IMR-90 (cell line): ENCODE measurements at regions not wholly inside any gene's neighbourhood (a gene's known extent, or its start where the extent isn't known, plus 50 kb on each side); places are given as distances from the start of the nearest gene placed in this dataset.

Experiments used
- ATAC-seq: fragments of 200-7000 bp; cut with Tn5 transposase; 2 replicates; pipeline ENCODE4 v1.9.1; 2020; ENCODE audit warnings: low read depth, mild to moderate bottlenecking, moderate library complexity
- BruUV-seq: library from RNA; stranded (reverse); fragments of 400-500 nt; replicated peaks from 2 replicates; lab custom pipeline; 2021; lab: Mats Ljungman, UMichigan
- CTCF ChIA-PET: fragments of 300-600 bp; formaldehyde crosslinking; extraction: SDS; loops from one replicate; lab custom pipeline; 2021; ENCODE audit warnings: antibody characterized with exemption; lab: Yijun Ruan, JAX
- POLR2A ChIA-PET: fragments of 300-600 bp; sonication (Branson Sonifier 250); formaldehyde crosslinking; loops from one replicate; lab custom pipeline; 2022; ENCODE audit warnings: antibody characterized with exemption; ENCODE audit not compliant: unreplicated experiment; lab: Charles Lee
- DNase-seq: peaks from one replicate; pipeline ENCODE4 v3.0.0; 2013
- H2AFZ ChIP-seq: replicated peaks from 2 replicates; pipeline ENCODE3; 2013; ENCODE audit warnings: low read length, mild to moderate bottlenecking; ENCODE audit not compliant: poor library complexity
- H2AK5ac ChIP-seq: 2 replicates; pipeline ENCODE4 v1.6.1; 2013; ENCODE audit warnings: low read depth, low read length, inconsistent platforms
- H2AK9ac ChIP-seq: replicated peaks from 2 replicates; pipeline ENCODE3; 2013; ENCODE audit warnings: mild to moderate bottlenecking, low read depth, low read length, moderate library complexity; ENCODE audit not compliant: poor library complexity
- H2BK120ac ChIP-seq: 2 replicates; pipeline ENCODE4 v1.6.1; 2013; ENCODE audit warnings: low read depth, low read length, inconsistent platforms
- H2BK15ac ChIP-seq: 3 replicates; pipeline ENCODE4 v1.6.1; 2013; ENCODE audit warnings: low read depth, low read length, inconsistent platforms
- H2BK20ac ChIP-seq: 2 replicates; pipeline ENCODE4 v1.6.1; 2013; ENCODE audit warnings: low read depth, mild to moderate bottlenecking, inconsistent platforms, low read length, moderate library complexity
- H2BK5ac ChIP-seq: 2 replicates; pipeline ENCODE4 v1.6.1; 2013; ENCODE audit warnings: mild to moderate bottlenecking, low read depth, low read length, inconsistent platforms; ENCODE audit not compliant: poor library complexity, severe bottlenecking
- H3K14ac ChIP-seq: replicated peaks from 2 replicates; pipeline ENCODE4 v1.6.1; 2013; ENCODE audit warnings: low read depth, low read length, inconsistent platforms
- H3K18ac ChIP-seq: 2 replicates; pipeline ENCODE4 v1.6.1; 2013; ENCODE audit warnings: low read depth, low read length, control low read depth
- H3K23ac ChIP-seq: 2 replicates; pipeline ENCODE4 v1.6.1; 2013; ENCODE audit warnings: low read depth, low read length, inconsistent platforms
- H3K27ac ChIP-seq: 2 replicates; pipeline ENCODE4 v1.5.1; 2013; ENCODE audit warnings: mild to moderate bottlenecking, control low read depth, low read length; ENCODE audit not compliant: insufficient read depth
- H3K27me3 ChIP-seq: 2 replicates; pipeline ENCODE4 v1.6.1; 2013; ENCODE audit warnings: low read length; ENCODE audit not compliant: control insufficient read depth, insufficient read depth
- H3K36me3 ChIP-seq: 2 replicates; pipeline ENCODE4 v1.6.1; 2013; ENCODE audit warnings: low read length, mixed read lengths; ENCODE audit not compliant: control insufficient read depth, insufficient read depth
- H3K4ac ChIP-seq: 2 replicates; pipeline ENCODE4 v1.6.1; 2013; ENCODE audit warnings: low read depth, low read length, inconsistent platforms
- H3K4me1 ChIP-seq: 2 replicates; pipeline ENCODE4 v1.6.1; 2013; ENCODE audit warnings: low read length, mixed read lengths; ENCODE audit not compliant: control insufficient read depth, insufficient read depth
- H3K4me2 ChIP-seq: 2 replicates; pipeline ENCODE4 v1.6.1; 2013; ENCODE audit warnings: low read depth, mild to moderate bottlenecking, control low read depth, low read length, moderate library complexity
- H3K4me3 ChIP-seq: 2 replicates; pipeline ENCODE4 v1.5.1; 2013; ENCODE audit warnings: low read depth, mild to moderate bottlenecking, control low read depth, low read length, moderate library complexity; ENCODE audit not compliant: insufficient read depth
- H3K56ac ChIP-seq: 2 replicates; pipeline ENCODE4 v1.6.1; 2013; ENCODE audit warnings: low read length, inconsistent platforms; ENCODE audit not compliant: insufficient read depth; ENCODE audit errors: extremely low read depth
- H3K79me1 ChIP-seq, 2 experiments: 2 replicates each; pipeline ENCODE4 v1.6.1; 2013; ENCODE audit warnings: low read length in 2 of 2, inconsistent platforms in 1 of 2, low read depth in 1 of 2
- H3K9ac ChIP-seq: 2 replicates; pipeline ENCODE4 v1.6.1; 2013; ENCODE audit warnings: low read depth, low read length, control low read depth
- H3K9me1 ChIP-seq: 2 replicates; pipeline ENCODE4 v1.6.1; 2013; ENCODE audit warnings: low read length, inconsistent platforms; ENCODE audit not compliant: insufficient read depth
- H3K9me3 ChIP-seq: 2 replicates; pipeline ENCODE4 v1.6.1; 2013; ENCODE audit warnings: low read length; ENCODE audit not compliant: control insufficient read depth, insufficient read depth
- H4K20me1 ChIP-seq: 2 replicates; pipeline ENCODE4 v1.6.1; 2013; ENCODE audit warnings: low read length, inconsistent platforms; ENCODE audit not compliant: insufficient read depth
- H4K5ac ChIP-seq: 2 replicates; pipeline ENCODE4 v1.6.1; 2013; ENCODE audit warnings: mild to moderate bottlenecking, low read depth, low read length, control low read depth
- H4K8ac ChIP-seq, 2 experiments: 2 replicates each; pipeline ENCODE4 v1.6.1; 2013; ENCODE audit warnings: low read depth in 2 of 2, low read length in 2 of 2, control low read depth in 1 of 2, inconsistent platforms in 1 of 2
- H4K91ac ChIP-seq: 2 replicates; pipeline ENCODE4 v1.6.1; 2013; ENCODE audit warnings: low read depth, low read length, inconsistent platforms; ENCODE audit not compliant: insufficient read depth
- BHLHE40 ChIP-seq: fragments of 150-350 bp; IDR thresholded peaks from 2 replicates; pipeline ENCODE4 v1.6.1; 2016; ENCODE audit warnings: mild to moderate bottlenecking, low read depth, low read length
- CTCF ChIP-seq: conservative IDR thresholded peaks from 2 replicates; pipeline ENCODE4 v1.5.1; 2012; ENCODE audit warnings: mild to moderate bottlenecking, low read depth, low read length, improper control_type of control experiment
- ELK1 ChIP-seq: fragments of 150-350 bp; IDR thresholded peaks from 2 replicates; pipeline ENCODE4 v1.6.1; 2016; ENCODE audit warnings: low read depth, mild to moderate bottlenecking, low read length, moderate library complexity, borderline replicate concordance
- MXI1 ChIP-seq: IDR thresholded peaks from 2 replicates; pipeline ENCODE4 v1.6.1; 2012; ENCODE audit warnings: low read depth, mild to moderate bottlenecking, low read length, moderate library complexity, borderline replicate concordance
- RAD21 ChIP-seq: IDR thresholded peaks from 2 replicates; pipeline ENCODE4 v1.6.1; 2012; ENCODE audit warnings: low read length, improper control_type of control experiment
- RCOR1 ChIP-seq: IDR thresholded peaks from 2 replicates; pipeline ENCODE4 v1.6.1; 2012; ENCODE audit warnings: mild to moderate bottlenecking, low read length, improper control_type of control experiment; ENCODE audit not compliant: insufficient replicate concordance
- RFX5 ChIP-seq: IDR thresholded peaks from 2 replicates; pipeline ENCODE4 v1.8.0; 2012; ENCODE audit warnings: low read depth, mild to moderate bottlenecking, low read length, moderate library complexity
- SMC3 ChIP-seq: fragments of 150-350 bp; IDR thresholded peaks from 2 replicates; pipeline ENCODE4 v1.6.1; 2016; ENCODE audit warnings: low read depth, mild to moderate bottlenecking, antibody characterized with exemption, low read length, moderate library complexity
- USF2 ChIP-seq: fragments of 150-350 bp; IDR thresholded peaks from 2 replicates; pipeline ENCODE4 v1.6.1; 2017; ENCODE audit warnings: mild to moderate bottlenecking, antibody characterized with exemption, low read length, low read depth
- WGBS, 2 experiments: methylation state at CpG; one replicate each; pipeline versions ENCODE4 v1.1.5 to v1.1.7; 2013; ENCODE audit warnings: missing lambda C conversion rate in 2 of 2; ENCODE audit not compliant: insufficient read length in 1 of 2; ENCODE audit errors: extremely low coverage in 2 of 2; 5-methylcytosine and 5-hydroxymethylcytosine counted together
- dilution Hi-C: fragments of 300-500 bp; cut with HindIII; formaldehyde crosslinking; loops from one replicate; pipeline ENCODE4 v1.14.3; 2018; ENCODE audit warnings: low sequenced_read_pairs; ENCODE audit not compliant: unreplicated experiment
- in situ Hi-C: fragments of 300-500 bp; cut with MboI; formaldehyde crosslinking; loops from 3 replicates; pipeline ENCODE4 v1.14.3; 2019; ENCODE audit warnings: low sequenced_read_pairs, inconsistent platforms, mixed read lengths
- intact Hi-C: fragments of 100-400 bp; cut with micrococcal nuclease; formaldehyde crosslinking; loops from 2 replicates; pipeline ENCODE4 v1.10.0; 2022

- Histone ChIP-seq H3K14ac (no peak overlapping the region), H4K91ac (no peak overlapping the region), H2BK120ac (no peak overlapping the region), H2AK9ac (no peak overlapping the region), H4K8ac (no peak overlapping the region), H3K9me1 (no peaks in the 10 kb centered on the region), H2BK20ac (no peak overlapping the region), H3K9ac (no peak overlapping the region), H3K27me3 (no peaks in the 10 kb centered on the region), H3K18ac (no peak overlapping the region), H2BK5ac (no peak overlapping the region), H4K20me1 (no peaks in the 10 kb centered on the region), H3K4me3 (no peak overlapping the region), H3K79me1 (no peaks in the 10 kb centered on the region), H3K4me1 (no peaks in the 10 kb centered on the region), H3K23ac (no peak overlapping the region), H3K36me3 (no peaks in the 10 kb centered on the region), H3K9me3 (peaks cover 22% of the 10 kb centered on the region; the same call in 1 of the 2 replicates), H3K4ac (no peak overlapping the region), H3K56ac (no peak overlapping the region), H2AFZ (no peak overlapping the region), H2AK5ac (no peak overlapping the region), H2BK15ac (no peak overlapping the region), H3K27ac (no peak overlapping the region), H3K4me2 (no peak overlapping the region), H4K5ac (no peak overlapping the region)
- ChIA-PET CTCF (no interaction called here), POLR2A (no interaction called here)
- no TSS peak for BruUV-seq
- ATAC-seq (no peak), DNase-seq (no peak)
- TF ChIP-seq CTCF (no peak), RAD21 (no peak), SMC3 (no peak), RCOR1 (no peak), USF2 (no peak), RFX5 (no peak), BHLHE40 (no peak), ELK1 (no peak), MXI1 (no peak)
- dilution Hi-C loops (no loop called here), in situ Hi-C loops (no loop called here), intact Hi-C loops (no loop called here)
- WGBS, 2 experiments, result no CpG with 5 or more reads among the region's 2 CpGs
Measured at GRCh38 chr19:28558783-28559182, 654.2 kb downstream of the UQCRFS1 start.
